ENCODE measurements at regions not wholly inside any gene's neighbourhood (a gene's known extent, or its start where the extent isn't known, plus 50 kb on each side); places are given as distances from the start of the nearest gene placed in this dataset.

DNA sequence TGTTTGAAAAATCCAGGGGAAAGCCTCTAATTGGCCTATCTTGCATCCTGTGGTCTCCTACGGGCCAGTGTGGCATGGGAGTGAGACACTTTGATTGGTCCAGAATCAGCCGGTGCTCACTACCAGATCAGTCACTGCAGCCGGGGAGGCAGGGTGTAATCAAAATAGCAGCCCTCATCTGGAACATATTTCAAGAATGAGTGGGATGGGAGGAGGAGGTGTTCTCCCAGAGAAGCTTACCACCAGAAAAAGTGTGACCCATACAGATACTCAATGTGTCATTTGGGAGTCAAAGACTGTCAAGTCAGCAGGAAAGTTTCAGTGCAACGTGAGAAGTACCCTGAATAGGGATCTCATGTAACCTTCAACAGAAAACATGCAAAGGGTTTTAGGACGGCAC is 393.9 kb upstream of the SLC14A2 start:
- TF ChIP-seq, protein P1, sequence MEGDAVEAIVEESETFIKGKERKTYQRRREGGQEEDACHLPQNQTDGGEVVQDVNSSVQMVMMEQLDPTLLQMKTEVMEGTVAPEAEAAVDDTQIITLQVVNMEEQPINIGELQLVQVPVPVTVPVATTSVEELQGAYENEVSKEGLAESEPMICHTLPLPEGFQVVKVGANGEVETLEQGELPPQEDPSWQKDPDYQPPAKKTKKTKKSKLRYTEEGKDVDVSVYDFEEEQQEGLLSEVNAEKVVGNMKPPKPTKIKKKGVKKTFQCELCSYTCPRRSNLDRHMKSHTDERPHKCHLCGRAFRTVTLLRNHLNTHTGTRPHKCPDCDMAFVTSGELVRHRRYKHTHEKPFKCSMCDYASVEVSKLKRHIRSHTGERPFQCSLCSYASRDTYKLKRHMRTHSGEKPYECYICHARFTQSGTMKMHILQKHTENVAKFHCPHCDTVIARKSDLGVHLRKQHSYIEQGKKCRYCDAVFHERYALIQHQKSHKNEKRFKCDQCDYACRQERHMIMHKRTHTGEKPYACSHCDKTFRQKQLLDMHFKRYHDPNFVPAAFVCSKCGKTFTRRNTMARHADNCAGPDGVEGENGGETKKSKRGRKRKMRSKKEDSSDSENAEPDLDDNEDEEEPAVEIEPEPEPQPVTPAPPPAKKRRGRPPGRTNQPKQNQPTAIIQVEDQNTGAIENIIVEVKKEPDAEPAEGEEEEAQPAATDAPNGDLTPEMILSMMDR (IDR thresholded peaks at IDR 0.05 in 2 of 3, conservative IDR thresholded peaks at IDR 0.05 in 1 of 3; ENCODE audit: control insufficient read depth in 2 of 3, extremely low read depth in 1 of 3, insufficient read depth in 1 of 3, low read depth in 3 of 3, low read length in 3 of 3): no peak
- no peak for TF ChIP-seq SPI1 (IDR thresholded peaks at IDR 0.05; ENCODE audit: borderline replicate concordance, insufficient read depth, low read depth, low read length)

All from GM12878 (cell line).